ENCODE measurements at regions not wholly inside any gene's neighbourhood (a gene's known extent, or its start where the extent isn't known, plus 50 kb on each side); places are given as distances from the start of the nearest gene placed in this dataset.

- no peaks in the 10 kb centered on the region for H3K27me3 ChIP-seq (ENCODE audit: control insufficient read depth in 1 of 2, insufficient read depth in 2 of 2, low read length in 2 of 2)
- H3K4me1 ChIP-seq (ENCODE audit: control insufficient read depth, insufficient read depth, low read length), result no peaks in the 10 kb centered on the region
- H3K4me3 ChIP-seq (ENCODE audit: low read length in 2 of 2), result no peak overlapping the region
- no peaks in the 10 kb centered on the region for H3K9me3 ChIP-seq (ENCODE audit: control insufficient read depth in 2 of 2, low read length in 2 of 2)
- H3K27ac ChIP-seq (ENCODE audit: low read length), result no peak overlapping the region
- no peaks in the 10 kb centered on the region for H3K36me3 ChIP-seq (ENCODE audit: control insufficient read depth in 2 of 2, insufficient read depth in 2 of 2, low read length in 2 of 2)
- no peak overlapping the region for H3K9ac ChIP-seq (ENCODE audit: low read length in 2 of 2)
Measured at GRCh38 chr6:15779726-15780125, 116.9 kb upstream of the DTNBP1 start.

DNA sequence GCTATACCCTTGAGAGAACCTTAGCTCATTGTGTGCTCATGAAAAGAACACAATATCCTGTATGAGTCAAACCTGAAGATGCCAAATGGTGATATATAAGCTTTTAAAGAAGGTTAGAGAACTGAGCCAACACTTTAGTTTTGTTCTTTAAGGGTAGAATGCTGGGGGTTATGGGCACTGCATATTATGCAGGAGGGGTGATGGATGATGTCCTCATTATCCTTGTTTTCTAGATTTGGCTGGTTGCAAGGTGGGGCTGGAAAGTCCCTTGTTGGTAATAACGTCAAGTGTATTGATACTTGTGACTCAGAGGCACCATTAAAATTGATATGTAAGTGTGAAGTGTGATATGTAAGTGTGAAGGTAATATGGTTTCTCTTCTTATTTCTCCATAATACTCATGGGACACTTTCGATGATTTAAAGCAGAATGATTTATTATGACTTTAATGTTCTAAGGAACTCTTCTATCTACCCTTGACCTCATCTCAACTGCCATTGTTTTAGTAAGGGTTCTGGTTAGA, 113.7 kb upstream of the DTNBP1 start:
- Histone ChIP-seq H3K9me3 (ENCODE audit: control insufficient read depth in 2 of 2, low read length in 2 of 2) (no peaks in the 10 kb centered on the region), H3K27ac (ENCODE audit: low read length) (no peak overlapping the region), H3K27me3 (ENCODE audit: control insufficient read depth in 1 of 2, insufficient read depth in 2 of 2, low read length in 2 of 2) (no peaks in the 10 kb centered on the region), H3K9ac (ENCODE audit: low read length in 2 of 2) (no peak overlapping the region), H3K4me1 (ENCODE audit: control insufficient read depth, insufficient read depth, low read length) (no peaks in the 10 kb centered on the region), H3K4me3 (ENCODE audit: low read length in 2 of 2) (no peak overlapping the region), H3K36me3 (ENCODE audit: control insufficient read depth in 2 of 2, insufficient read depth in 2 of 2, low read length in 2 of 2) (no peaks in the 10 kb centered on the region)

DNA sequence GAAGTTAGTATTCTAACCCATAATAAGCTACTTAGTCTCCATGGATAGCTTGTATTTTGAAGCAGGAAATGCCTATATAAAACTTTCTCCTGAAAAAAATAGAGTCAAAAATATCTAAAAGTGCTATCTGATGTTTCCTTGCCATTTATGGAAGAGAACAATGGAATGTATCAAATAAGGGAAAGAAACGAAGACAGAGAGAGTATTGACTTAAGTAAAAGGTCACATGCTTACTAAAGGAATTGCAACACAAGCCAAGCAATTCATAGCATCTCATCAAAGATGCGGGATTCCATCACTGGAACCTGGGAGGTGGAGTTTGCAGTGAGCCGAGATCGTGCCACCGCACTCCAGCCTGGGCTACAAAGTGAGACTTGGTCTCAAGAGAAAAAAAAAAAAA, 112.9 kb upstream of the DTNBP1 start:
- H3K4me3 ChIP-seq (ENCODE audit: low read length in 2 of 2), result no peak overlapping the region
- H3K9me3 ChIP-seq (ENCODE audit: control insufficient read depth in 2 of 2, low read length in 2 of 2), result no peaks in the 10 kb centered on the region
- H3K27me3 ChIP-seq (ENCODE audit: control insufficient read depth in 1 of 2, insufficient read depth in 2 of 2, low read length in 2 of 2), result no peaks in the 10 kb centered on the region
- no peaks in the 10 kb centered on the region for H3K36me3 ChIP-seq (ENCODE audit: control insufficient read depth in 2 of 2, insufficient read depth in 2 of 2, low read length in 2 of 2)
- no peaks in the 10 kb centered on the region for H3K4me1 ChIP-seq (ENCODE audit: control insufficient read depth, insufficient read depth, low read length)
- no peak overlapping the region for H3K27ac ChIP-seq (ENCODE audit: low read length)
- no peak overlapping the region for H3K9ac ChIP-seq (ENCODE audit: low read length in 2 of 2)

DNA sequence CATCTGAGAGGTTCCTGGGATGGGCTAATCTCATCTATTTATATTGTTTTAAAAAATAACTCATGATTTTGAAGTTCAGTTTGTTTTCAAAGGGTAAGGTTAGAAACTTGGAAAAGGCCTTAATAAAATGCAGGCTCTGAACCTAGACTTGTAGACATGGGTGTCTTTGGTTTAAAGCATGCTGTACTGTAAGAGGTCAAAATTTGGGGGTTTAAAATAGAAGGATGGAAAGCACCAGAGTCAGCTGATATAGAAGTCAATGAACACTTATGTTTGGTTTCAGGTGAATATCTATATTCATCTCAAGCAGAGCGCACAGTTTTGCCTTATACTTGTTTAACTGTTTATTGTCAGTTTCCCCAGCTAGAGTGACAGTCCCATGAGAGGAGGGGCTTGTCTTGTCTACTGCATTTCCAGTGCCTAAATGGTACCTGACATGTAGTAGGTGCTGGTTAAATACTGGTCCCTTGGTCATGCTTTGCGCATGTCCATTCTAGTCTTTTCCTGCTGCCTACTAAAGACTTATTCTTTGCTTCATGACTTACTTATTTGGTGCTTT, 112.3 kb upstream of the DTNBP1 start:
- Histone ChIP-seq H3K4me1 (ENCODE audit: control insufficient read depth, insufficient read depth, low read length) (no peaks in the 10 kb centered on the region), H3K4me3 (ENCODE audit: low read length in 2 of 2) (no peak overlapping the region), H3K36me3 (ENCODE audit: control insufficient read depth in 2 of 2, insufficient read depth in 2 of 2, low read length in 2 of 2) (no peaks in the 10 kb centered on the region), H3K9me3 (ENCODE audit: control insufficient read depth in 2 of 2, low read length in 2 of 2) (no peaks in the 10 kb centered on the region), H3K27ac (ENCODE audit: low read length) (no peak overlapping the region), H3K9ac (ENCODE audit: low read length in 2 of 2) (no peak overlapping the region), H3K27me3 (ENCODE audit: control insufficient read depth in 1 of 2, insufficient read depth in 2 of 2, low read length in 2 of 2) (no peaks in the 10 kb centered on the region)

DNA sequence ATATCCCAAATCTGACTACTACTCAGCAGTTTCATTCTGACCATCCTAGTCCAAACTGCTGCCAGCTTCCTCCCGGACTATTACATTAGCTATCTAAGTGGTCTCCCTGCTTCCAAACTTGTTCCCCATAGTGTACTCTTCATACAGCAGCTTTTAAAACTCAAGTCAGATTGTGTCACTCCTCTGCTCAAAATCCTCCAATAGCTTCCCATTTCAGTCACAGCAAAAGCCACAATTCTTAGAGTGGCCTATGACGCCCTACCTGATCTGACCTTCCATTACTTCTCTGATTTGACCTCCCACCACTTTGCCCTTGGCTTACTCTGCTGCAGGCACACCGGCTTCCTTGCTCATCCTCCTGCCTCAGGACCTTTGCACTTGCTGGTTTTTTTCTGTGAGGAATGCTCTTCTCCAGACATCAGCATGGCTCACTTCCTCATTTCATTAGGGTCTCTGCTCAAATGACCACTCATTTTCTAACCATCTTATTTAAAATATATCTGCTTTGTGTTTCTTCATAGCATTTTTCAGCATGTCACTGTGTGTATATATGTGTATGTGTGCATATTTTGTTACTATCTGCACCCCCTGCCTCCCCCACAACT, 111.1 kb upstream of the DTNBP1 start:
- no peaks in the 10 kb centered on the region for H3K36me3 ChIP-seq (ENCODE audit: control insufficient read depth in 2 of 2, insufficient read depth in 2 of 2, low read length in 2 of 2)
- H3K9me3 ChIP-seq (ENCODE audit: control insufficient read depth in 2 of 2, low read length in 2 of 2), result no peaks in the 10 kb centered on the region
- H3K9ac ChIP-seq (ENCODE audit: low read length in 2 of 2), result no peak overlapping the region
- H3K4me3 ChIP-seq (ENCODE audit: low read length in 2 of 2), result no peak overlapping the region
- H3K4me1 ChIP-seq (ENCODE audit: control insufficient read depth, insufficient read depth, low read length), result no peaks in the 10 kb centered on the region
- no peaks in the 10 kb centered on the region for H3K27me3 ChIP-seq (ENCODE audit: control insufficient read depth in 1 of 2, insufficient read depth in 2 of 2, low read length in 2 of 2)
- H3K27ac ChIP-seq (ENCODE audit: low read length), result no peak overlapping the region

DNA sequence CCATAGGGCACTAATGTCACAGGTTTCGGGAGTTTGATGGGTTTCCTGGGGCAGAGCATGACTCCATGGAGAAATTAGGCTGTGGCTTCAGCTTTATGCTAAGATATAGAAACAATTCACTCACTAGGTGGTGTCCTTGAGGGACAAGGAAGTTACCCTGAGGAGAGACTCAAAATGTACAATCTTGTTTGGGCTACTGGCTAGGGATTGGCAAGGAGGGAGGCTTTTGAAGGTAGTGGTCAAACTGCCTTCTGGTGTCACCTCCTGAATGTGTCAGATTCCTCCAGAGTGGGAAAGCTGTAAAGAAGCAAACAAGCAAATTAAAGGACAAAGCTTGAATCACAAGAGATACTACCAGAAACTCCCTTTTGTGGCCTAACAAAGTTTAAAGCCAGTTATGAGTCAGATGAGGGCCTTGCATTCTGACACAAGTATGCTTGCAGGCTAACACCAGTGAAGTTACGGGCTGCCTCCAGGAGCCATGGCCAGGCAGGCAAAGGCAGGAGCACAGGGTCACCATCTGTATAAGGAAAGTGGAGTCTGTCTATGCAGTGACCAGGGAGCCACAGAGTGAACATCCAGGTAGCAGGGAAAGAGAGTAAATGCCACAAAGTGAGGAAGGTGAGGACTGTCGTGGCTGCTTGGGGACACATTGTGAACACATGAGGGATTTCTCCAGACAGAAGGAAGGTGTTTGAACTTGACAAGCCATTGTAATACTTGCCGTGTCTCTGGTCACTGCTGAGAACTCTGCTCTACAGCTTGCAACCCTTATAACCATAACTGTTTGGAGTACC, 107.7 kb upstream of the DTNBP1 start:
- Histone ChIP-seq H3K27ac (ENCODE audit: low read length) (no peak overlapping the region), H3K36me3 (ENCODE audit: control insufficient read depth in 2 of 2, insufficient read depth in 2 of 2, low read length in 2 of 2) (no peaks in the 10 kb centered on the region), H3K9ac (ENCODE audit: low read length in 2 of 2) (no peak overlapping the region), H3K4me1 (ENCODE audit: control insufficient read depth, insufficient read depth, low read length) (no peaks in the 10 kb centered on the region), H3K27me3 (ENCODE audit: control insufficient read depth in 1 of 2, insufficient read depth in 2 of 2, low read length in 2 of 2) (no peaks in the 10 kb centered on the region), H3K4me3 (ENCODE audit: low read length in 2 of 2) (no peak overlapping the region), H3K9me3 (ENCODE audit: control insufficient read depth in 2 of 2, low read length in 2 of 2) (no peaks in the 10 kb centered on the region)

DNA sequence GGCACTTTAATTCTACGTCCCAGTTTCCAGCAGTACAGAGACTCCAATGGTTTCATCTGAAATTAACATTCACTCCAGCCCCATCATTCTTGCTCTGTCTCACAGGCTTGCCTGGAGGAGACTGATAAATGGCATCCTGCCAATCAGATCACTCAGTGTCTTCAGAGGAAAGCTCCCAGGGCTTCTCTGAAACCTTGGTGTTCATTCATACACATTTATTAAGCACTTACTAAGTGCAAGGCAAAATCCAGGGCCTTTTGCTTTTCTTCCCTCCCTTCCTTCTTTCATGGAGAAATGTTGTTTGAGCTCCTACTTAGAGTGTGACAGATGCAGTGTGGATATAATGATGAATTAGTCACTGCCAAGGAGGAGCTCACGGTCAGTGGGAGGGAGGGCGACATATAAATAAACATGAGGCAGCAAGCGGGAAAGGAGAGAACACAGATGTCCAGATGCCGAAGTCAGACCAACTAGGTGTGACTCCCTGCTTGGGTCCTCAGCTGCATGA, 106.7 kb upstream of the DTNBP1 start:
- Histone ChIP-seq H3K27ac (ENCODE audit: low read length) (no peak overlapping the region), H3K36me3 (ENCODE audit: control insufficient read depth in 2 of 2, insufficient read depth in 2 of 2, low read length in 2 of 2) (no peaks in the 10 kb centered on the region), H3K4me3 (ENCODE audit: low read length in 2 of 2) (no peak overlapping the region), H3K9me3 (ENCODE audit: control insufficient read depth in 2 of 2, low read length in 2 of 2) (no peaks in the 10 kb centered on the region), H3K9ac (ENCODE audit: low read length in 2 of 2) (no peak overlapping the region), H3K27me3 (ENCODE audit: control insufficient read depth in 1 of 2, insufficient read depth in 2 of 2, low read length in 2 of 2) (no peaks in the 10 kb centered on the region), H3K4me1 (ENCODE audit: control insufficient read depth, insufficient read depth, low read length) (no peaks in the 10 kb centered on the region)

- no peaks in the 10 kb centered on the region for H3K36me3 ChIP-seq (ENCODE audit: control insufficient read depth in 2 of 2, insufficient read depth in 2 of 2, low read length in 2 of 2)
- H3K9ac ChIP-seq (ENCODE audit: low read length in 2 of 2), result no peak overlapping the region
- H3K9me3 ChIP-seq (ENCODE audit: control insufficient read depth in 2 of 2, low read length in 2 of 2), result no peaks in the 10 kb centered on the region
- no peaks in the 10 kb centered on the region for H3K4me1 ChIP-seq (ENCODE audit: control insufficient read depth, insufficient read depth, low read length)
- no peak overlapping the region for H3K4me3 ChIP-seq (ENCODE audit: low read length in 2 of 2)
- no peaks in the 10 kb centered on the region for H3K27me3 ChIP-seq (ENCODE audit: control insufficient read depth in 1 of 2, insufficient read depth in 2 of 2, low read length in 2 of 2)
- H3K27ac ChIP-seq (ENCODE audit: low read length), result no peak overlapping the region
Measured at GRCh38 chr6:15768999-15769398, 106.2 kb upstream of the DTNBP1 start.

DNA sequence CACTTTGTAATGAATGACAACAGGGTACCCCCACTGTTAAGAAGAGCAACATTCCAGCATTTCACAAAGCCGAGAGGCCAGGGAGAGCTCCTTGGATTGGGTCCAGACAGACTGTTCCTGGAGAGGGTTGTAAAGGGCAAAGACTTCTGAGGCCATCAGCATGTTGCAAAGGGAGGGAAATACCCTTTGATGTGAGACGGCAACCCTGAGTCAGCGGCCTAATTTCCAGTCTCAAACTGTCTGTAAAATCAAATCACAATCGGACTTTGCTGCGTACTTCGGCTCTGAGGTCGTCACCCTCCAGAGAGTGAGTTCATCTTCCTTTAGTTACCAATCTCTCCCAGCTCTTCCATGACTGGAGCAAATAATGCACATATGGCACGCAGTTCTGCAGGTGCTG, 101.0 kb upstream of the DTNBP1 start:
- H3K4me3 ChIP-seq (ENCODE audit: low read length in 2 of 2), result no peak overlapping the region
- no peaks in the 10 kb centered on the region for H3K36me3 ChIP-seq (ENCODE audit: control insufficient read depth in 2 of 2, insufficient read depth in 2 of 2, low read length in 2 of 2)
- no peaks in the 10 kb centered on the region for H3K27me3 ChIP-seq (ENCODE audit: control insufficient read depth in 1 of 2, insufficient read depth in 2 of 2, low read length in 2 of 2)
- H3K4me1 ChIP-seq (ENCODE audit: control insufficient read depth, insufficient read depth, low read length), result no peaks in the 10 kb centered on the region
- H3K9ac ChIP-seq (ENCODE audit: low read length in 2 of 2), result no peak overlapping the region
- H3K9me3 ChIP-seq (ENCODE audit: control insufficient read depth in 2 of 2, low read length in 2 of 2), result no peaks in the 10 kb centered on the region
- H3K27ac ChIP-seq (ENCODE audit: low read length), result no peak overlapping the region

- Histone ChIP-seq H3K4me3 (ENCODE audit: low read length in 2 of 2) (no peak overlapping the region), H3K9me3 (ENCODE audit: control insufficient read depth in 2 of 2, low read length in 2 of 2) (no peaks in the 10 kb centered on the region), H3K4me1 (ENCODE audit: control insufficient read depth, insufficient read depth, low read length) (no peaks in the 10 kb centered on the region), H3K9ac (ENCODE audit: low read length in 2 of 2) (no peak overlapping the region), H3K36me3 (ENCODE audit: control insufficient read depth in 2 of 2, insufficient read depth in 2 of 2, low read length in 2 of 2) (no peaks in the 10 kb centered on the region), H3K27me3 (ENCODE audit: control insufficient read depth in 1 of 2, insufficient read depth in 2 of 2, low read length in 2 of 2) (no peaks in the 10 kb centered on the region), H3K27ac (ENCODE audit: low read length) (no peak overlapping the region)
Measured at GRCh38 chr6:15763364-15763763, 100.5 kb upstream of the DTNBP1 start.

All from stomach smooth muscle (tissue), 2 donors.